Activated T-cell treated with anti-CD3 and anti-CD28 coated beads for 4 hours (primary cell): ENCODE measurements at regions not wholly inside any gene's neighbourhood (a gene's known extent, or its start where the extent isn't known, plus 50 kb on each side); places are given as distances from the start of the nearest gene placed in this dataset.

Experiments
- DNase-seq: peaks from one replicate; pipeline ENCODE4 v3.0.0-alpha.2; 2020

DNA sequence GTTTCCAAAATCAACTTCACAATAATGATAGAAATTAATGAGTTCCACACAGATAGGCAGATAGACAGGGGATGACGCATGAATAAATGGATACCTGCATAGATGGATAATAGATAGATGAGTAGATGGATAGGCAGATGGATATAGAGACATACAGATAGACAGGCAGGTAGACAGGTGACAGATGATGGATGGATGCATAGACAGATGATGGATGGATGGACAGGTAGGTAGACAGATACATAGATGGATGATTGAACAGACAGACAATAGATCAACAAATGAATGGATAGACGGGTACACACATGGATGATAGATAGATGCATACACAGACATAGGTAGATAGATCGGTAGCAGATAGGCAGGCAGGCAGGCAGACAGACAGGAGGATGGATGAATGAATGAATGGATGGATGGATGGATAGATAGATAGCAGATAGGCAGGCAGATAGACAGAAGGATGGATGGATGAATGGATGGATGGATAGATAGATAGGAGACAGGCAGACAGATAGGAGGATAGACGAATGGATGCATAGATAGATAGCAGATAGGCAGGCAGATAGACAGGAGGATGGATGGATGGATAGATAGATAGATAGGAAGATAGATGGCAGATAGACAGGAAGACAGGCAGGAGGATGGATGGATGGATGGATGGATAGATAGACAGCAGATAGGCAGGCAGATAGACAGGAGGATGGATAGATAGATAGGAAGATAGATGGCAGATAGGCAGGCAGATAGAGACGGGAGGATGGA lies 142.5 kb downstream of the RBFOX3 start:
- DNase-seq = no peak

DNA sequence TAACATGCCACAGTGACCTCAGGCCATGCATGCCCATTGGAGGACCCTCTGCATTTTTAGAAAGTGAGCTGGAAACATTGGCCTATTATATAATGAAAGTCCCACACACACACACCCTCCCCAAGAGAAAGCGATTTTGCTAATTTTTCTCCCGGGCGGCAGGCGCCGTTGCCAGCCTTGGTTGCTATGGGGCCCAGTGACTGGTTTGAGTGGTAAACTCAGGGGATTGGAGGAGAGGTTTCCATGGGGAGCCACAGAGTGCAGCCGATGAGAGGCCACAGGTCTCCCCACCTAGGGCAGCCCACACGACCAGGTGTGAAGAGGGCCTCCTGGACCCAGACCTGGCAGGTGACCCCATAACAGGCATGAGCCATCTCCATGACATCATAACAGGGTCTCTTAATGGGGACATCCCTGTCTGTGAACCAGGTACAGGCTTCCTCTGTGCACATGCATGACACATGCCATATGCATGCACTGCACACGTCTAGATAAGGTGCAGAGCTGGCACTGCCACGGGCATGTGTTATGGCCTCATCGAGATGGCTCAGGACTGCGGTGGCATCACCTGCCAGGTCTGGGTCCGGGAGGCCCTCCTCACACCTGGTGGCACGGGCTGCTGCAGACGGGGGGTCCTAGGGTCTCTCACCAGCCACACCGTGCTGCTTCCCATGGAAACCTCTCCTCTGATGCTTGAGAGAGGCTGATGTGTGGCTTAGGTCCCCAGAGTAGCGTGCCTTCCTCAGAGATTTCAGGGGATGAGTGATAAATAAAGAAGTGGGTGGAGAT lies 144.1 kb downstream of the RBFOX3 start:
- no peak for DNase-seq

DNA sequence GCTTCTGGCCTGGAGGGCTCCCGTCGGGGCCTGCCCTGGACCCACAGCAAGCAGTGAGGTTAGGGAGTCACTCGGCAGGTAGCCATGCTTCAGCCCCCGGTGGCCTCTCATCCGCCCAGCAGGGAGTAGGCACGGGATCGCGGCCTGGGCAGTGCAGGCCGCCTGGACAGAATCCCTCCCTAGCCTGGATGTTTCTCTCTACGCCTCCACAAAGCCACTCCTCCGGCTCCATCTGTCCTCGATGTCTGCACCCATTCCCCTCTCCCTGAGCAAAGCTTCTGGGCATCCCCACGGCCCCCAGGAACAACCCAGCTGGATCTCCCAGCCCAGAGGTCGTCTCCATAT lies 145.2 kb downstream of the RBFOX3 start:
- DNase-seq = no peak

DNA sequence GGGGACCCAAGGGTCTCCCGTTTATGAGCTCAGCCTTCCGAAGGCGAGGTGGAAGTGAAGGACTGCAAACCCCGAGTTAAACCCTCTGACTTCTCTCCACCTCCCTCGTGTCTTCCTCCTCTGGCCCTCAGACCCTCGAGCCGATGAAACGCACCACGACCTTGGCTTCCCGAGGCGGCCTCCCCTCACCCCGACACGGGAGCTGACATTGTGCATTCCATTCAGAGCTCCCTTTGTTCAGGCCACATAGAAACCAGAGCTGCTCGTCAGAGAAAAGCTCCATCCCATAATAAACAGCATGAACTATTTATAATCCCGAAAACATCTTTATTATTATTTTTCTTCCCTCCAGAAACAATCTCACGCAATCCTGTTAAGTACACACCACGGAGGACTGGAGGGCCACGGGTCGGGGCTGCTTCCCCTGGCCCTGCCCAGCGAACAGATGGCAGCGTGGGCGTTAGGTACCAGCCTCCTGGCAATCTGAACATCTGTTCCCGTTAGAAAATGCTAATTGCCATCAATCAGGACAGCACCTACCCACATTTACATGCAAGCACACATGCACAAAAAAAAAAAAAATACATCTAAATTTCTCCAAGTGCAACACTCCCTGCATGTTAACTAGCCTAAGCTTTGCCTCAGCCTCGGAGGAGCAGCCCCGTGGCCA lies 145.7 kb downstream of the RBFOX3 start:
- no peak for DNase-seq

DNA sequence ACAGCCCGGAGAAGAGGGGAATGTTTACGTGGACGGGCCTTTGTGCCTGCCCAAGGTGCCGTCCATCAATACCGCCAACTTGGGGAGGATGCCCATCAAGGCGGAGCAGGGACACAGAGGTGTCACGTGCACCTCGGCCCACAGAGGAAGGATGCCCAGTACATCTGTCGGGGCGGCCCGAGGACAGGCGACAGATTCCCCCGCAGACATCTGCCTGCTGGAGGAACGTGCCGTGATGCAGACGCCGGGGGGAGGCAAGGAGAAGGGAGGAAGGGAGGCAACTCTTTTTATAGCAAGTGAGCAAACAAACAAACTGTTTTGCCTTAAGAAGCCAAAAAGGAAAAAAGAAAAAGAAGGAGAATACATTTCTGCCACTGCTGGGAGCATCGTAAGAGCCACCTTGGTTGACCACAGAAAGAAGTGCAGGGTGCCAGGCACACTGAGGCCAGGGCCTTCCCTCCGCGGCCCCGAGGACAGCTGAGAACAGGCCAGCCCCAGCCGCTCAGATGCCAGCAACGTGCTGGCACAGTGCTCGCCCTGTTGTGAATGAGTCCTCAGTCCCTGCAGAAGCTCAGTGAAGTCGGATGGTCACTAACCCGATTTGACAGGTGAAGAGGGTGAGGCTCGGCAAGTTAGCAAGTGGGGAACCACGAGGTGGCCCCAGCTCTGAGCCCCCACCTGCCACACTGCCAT lies 146.4 kb downstream of the RBFOX3 start:
- no peak for DNase-seq

DNA sequence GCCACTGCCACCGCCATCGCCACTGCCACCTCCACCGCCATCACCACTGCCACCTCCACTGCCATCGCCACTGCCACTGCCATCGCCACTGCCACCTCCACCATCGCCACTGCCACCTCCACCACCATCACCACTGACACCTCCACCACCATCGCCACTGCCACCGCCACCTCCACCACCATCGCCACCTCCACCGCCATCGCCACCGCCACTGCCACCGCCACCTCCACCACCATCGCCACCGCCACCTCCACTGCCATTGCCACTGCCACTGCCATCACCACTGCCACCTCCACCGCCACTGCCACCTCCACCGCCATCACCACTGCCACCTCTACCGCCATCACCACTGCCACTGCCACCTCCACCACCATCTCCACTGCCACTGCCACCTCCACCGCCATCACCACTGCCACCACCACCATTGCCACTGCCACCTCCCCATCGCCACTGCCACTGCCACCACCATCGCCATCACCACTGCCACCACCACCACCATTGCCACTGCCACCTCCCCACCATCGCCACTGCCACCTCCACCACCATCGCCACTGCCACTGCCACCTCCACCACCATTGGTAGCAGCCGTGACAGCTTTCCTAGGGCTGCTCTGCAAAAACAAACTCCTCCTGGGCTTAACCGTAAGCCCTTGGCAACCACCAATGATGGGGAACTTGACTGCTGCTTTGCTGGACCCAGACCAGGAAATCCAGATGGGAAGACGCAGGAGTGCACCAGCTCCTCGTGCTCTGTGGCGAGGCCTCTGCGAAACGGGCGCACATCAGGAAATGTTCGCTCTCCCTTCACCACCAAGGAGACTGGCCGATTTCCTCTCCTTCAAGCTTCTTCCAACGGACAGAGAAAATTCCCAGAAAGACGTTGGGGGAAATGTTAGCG lies 147.2 kb downstream of the RBFOX3 start:
- no peak for DNase-seq

DNA sequence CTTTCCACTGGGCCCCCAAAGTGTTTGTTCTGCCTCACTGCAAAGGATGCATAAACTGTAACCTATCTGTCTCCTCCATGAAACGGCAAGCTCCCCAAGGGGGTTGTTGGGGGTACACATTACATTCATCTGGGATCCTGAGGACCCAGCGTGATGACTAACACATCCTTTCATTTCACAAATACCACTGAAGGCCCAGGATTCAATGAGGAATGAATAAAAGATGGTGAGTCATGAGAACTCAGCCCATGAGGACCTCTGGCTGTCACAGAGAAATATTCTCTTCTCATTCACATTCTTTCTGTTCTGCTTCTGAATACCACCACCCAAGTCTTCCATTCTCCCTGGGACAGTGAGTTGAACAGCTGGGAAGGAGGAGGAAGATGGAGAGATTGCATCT lies 149.8 kb downstream of the RBFOX3 start:
- no peak for DNase-seq

DNA sequence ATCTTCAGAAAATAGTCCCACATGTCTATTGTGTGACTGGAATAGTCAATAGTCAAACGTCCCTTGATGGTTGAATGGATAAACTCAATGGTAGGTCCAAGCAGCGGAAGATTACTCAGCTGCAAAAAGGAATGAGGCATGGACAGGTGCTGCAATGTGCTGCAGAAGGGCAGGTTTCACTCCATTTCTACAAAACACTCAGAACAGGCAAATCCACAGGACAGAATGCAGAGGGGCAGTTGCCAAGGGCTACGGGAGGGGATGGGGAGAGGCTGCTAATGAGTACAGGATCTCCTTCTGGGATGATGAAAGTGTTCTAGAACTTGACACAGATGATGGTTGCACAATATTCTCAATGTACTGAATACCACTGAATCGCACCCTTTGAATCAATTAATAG lies 151.0 kb downstream of the RBFOX3 start:
- DNase-seq = no peak

DNA sequence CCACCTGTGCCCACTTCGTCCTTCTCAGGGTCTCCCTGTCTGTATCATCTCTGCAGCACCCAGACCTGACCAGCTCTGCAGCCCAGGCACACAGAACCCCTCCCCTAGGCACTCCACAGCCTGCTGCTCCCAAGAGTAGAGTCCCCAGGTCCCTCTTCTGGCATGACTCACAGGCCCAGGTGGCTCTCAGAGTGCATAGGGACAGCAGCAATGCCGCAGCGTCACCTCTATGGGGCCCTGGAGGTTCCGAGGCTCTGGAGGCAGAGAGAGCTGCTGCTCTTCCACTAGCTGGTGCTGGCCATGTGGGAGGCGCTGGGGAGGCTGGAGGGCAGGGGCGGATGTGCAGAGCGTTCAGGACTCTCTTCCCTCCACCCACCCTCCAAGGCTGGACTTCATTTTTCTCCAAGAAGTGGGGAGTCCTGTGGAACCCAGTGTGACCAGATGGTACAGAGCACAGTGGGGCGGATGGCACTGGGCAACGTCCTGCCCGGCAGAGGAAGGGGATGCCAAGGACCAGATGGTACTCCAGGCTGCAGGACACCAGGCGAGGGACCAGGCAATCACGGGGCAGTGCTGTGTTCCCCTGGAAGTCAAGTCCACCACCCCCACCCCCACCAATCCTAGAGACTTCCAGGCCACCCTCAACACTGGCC lies 151.7 kb downstream of the RBFOX3 start:
- no peak for DNase-seq

DNA sequence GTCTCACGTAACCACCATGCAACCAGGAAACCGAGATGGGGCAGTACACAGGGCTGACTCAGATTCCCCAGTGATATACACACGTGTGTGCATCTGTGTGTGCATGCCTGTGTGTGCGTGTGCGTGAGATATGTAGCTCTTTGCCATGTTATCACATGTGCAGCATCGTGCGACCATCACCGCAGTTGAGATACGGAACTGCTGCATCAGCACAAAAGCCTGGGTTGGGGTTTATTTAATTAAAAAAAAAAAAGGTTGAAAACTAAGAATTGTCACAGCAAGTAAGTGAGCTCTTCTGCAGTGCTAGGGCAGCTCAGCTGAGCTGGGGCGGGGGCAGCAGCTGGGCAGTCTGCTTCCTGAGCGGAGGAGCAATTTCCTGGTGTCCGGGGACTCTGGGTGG lies 152.5 kb downstream of the RBFOX3 start:
- DNase-seq = no peak

DNA sequence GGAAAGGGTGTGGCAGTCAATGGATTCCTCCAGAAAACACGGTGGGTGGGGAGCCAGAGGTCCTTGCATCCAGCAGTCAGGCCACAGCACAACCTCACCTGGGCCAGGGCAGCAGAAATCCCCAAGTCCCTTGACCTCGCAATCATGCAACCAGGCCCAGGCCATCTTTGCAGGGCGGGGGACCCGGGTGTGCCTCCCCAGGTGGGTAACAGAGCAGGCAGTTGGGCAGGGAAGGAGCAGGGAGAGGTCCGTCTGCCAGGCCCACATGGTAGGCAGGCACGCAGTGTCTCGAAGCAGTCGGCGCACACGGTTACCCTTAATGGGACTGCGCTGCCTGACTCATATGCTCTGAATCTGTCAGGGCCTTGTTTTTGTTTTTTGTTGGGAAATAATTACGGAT lies 153.0 kb downstream of the RBFOX3 start:
- no peak for DNase-seq

DNA sequence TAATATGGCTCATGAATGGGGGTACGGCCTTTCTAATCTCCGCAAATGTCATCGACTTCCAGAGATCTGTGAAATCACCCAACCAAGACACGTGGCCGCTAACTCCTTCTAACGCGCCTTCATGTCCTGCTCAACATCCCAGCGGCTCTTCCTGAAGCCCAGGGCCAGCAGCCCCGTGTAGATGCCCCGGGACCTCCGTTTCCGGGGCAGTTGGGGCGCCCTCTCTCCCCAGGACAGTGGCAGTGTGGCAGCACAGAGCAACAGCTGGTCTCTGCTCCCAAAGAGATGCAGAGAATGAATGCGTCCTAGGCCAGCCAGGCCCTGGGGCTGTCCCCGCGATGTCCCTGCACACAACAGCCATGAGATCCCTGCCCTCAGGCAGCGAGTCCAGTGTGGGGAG lies 153.5 kb downstream of the RBFOX3 start:
- no peak for DNase-seq

DNA sequence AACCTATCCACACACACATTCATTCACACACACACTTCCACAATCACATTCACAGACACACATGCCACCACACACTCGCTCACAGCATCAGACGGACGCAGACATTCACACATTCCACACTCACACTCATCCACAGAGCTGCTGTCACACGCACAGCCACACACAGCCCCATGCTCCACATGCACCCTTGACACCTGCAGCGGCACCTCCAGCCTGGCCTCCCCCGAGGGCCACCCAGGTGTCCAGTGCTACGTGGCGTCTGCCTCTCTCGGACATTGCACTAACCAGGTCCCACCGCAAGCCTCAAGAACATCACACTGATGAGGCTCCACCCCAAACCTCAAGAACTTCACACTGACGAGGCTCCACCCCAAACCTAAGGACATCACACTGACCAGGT lies 155.2 kb downstream of the RBFOX3 start:
- no peak for DNase-seq

DNA sequence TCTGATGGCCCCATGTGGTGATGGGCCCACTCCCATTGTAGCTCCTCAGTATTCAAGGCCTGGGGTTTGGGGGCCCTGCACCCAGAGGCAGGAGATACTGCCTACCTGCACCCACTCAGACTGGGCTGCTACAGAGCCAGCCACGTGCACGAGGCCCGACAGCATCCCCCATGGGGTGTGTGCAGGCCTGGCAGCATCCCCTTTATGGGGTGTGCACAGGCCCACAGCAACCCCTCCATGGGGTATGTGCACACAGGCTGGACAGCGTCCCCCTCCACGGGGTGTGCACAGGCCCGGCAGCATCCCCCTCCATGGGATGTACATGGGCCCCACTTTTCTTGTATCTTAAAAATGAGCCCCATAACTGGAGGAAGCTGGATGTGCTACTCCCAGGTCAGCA lies 156.0 kb downstream of the RBFOX3 start:
- DNase-seq = no peak

DNA sequence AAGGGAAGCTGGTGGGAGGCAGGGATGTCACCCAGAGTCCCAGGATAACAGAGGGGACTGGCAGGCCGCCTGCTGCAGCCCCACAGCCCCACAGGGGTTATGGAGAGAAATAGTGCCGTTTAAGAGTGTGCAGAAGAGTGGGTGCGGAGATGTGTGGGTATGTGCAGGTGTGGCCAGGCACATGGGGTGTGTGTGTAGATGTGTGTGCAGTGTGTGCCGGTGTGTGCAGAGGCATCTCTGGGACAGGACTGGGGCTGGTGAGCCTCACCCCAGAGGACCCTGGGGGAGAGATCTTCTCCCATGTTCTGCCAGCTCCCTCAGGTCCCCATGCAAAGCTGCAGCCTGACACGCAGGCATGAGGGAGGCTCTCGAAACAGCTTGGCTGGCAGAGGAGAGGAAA lies 157.4 kb downstream of the RBFOX3 start:
- no peak for DNase-seq

DNA sequence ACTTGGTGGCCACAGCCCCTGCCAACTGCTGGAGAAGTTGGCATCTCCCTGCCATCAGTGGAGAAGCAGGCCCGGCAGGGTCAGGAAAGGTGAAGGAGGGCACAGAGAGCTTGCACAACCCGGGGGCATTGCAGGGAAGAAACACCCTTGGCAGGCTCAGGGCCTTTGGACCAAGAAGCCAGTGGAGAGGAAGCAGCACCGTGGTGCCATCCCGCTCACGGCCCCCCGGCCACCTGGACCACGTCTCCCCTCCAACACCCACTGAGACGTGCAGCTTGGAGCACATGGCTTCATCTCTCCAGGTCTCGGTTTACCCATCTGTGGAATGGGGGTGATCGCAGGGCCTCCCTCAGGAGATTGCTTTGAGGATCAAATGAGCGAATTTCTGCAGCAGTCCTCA lies 158.1 kb downstream of the RBFOX3 start:
- no peak for DNase-seq

DNA sequence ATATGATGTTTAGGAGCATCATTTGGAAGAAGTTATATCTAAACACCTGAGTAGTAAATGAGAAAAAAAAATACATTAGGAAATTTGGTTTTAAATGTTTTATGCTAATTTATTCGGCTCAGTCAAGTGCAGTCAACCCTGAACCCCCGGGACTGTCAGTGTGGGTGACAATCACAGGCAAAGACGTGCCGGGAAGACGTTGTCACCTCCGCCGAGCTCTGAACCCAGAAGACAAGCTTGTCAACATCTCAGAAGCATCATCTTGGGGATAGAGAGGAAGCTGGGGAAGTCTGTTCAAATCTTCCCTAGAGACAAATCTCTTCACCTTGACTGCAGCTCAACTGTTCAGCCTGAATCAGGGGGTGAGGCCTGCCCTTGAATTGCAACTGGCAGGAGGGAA lies 159.7 kb downstream of the RBFOX3 start:
- no peak for DNase-seq

DNA sequence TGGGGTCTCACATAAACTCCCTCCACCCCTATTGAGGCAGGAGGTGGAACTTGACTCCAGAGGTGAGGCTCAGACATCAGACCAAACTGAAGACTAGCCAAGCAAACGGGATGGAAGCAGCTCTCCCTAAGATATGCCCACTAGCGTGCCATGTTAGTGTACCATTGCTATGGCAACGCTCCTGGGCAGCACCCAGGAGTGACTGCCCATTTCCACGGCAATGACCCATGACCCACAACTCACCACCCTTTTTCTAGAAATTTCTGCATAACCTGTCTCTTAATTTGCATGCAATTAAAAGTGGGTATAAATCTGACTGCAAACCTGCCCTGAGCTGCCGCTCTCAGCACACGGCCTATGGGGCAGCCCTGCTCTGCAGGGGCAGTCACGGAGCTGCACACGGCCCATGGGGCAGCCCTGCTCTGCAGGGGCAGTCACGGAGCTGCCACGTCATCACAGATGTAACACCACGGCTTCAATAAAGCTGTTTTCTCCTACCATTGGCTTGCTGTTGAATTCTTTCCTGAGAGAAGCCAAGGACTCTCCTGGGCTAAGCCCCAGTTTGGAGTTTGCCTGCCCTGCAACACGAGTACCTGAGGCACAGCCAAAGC lies 164.3 kb downstream of the RBFOX3 start:
- DNase-seq = no peak

DNA sequence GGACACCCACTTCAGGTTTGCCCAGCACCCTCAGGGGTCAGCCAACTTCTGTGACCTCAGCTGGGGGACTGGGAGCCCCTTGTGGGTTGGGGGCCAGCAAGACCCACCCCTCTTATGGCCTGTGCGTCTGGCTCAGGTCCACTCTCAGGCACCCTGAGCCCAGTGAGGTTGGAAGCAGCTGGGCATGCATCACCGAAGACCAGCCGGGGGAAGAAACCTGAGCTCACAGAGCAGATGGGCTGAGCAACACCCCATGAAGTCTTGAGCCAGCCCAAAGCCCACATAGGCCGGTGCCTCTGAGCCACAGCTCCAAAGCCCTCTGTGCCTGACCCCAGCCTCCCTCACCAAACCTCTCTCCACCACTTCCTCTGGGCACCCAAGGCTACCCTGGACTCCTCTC lies 166.7 kb downstream of the RBFOX3 start:
- DNase-seq = no peak

DNA sequence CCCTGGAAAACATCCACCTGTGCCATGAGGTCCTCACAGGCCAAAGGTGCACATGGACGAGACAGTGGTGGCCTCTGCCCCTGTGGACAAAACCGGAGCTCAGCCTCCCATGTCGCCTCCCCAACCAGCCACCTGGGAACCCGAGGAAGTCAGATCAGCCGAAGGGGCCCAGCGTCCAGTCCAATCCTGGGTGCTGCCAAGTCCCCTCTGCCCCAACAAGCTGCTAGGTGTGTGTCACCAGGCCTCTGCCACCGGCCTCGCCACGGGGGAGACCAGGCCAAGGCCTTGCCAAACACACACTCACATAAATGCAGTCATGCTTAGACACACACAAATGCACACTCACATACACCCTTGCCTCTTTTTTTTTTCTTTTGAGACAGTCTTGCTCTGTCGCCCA lies 167.8 kb downstream of the RBFOX3 start:
- no peak for DNase-seq

DNA sequence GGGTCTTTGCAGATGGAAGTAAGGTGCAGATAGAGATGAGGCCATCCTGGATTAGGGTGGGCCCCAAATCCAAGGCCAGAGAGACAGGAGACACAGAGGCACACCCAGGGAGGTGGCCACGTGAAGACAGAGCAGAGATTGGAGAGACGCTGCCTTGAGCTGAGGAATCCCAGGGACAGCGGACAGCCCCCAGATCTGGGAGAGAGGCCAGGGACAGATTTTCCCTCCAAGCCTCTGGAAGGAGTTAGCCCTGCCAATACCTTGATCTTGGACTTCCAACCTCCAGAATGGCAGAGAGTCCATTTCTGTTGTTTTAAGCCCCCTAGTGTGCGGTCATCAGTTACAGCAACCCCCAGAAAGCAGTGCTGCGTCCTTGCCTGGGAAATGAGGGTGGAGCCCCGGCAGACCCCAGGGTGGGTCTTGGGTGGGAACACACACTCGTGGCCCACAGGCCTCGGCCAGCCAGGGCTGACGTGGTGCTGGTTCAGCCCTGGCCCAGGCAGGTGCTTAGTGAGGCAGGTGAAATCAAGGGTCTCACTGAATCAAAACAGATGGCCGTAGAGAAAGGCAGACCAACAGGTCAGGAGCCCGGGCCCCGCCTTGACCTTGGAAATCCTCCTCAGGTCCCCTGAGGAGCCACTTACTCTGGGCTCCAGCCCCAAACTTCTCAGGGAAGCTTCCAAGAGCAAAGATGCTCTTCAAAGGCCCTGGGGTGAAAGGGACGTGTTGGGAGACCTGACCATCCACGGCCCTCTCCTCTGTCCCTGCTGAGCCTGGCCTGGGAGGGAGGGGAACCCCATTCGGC lies 169.3 kb downstream of the RBFOX3 start:
- no peak for DNase-seq
